Stimulated activated CD4-positive, alpha-beta T cell treated with anti-CD3 and anti-CD28 coated beads, Interleukin-1b, Interleukin-23, amount 100 ng/mL, for 48 hours (primary cell): ENCODE measurements at regions not wholly inside any gene's neighbourhood (a gene's known extent, or its start where the extent isn't known, plus 50 kb on each side); places are given as distances from the start of the nearest gene placed in this dataset.

Experiments used
- DNase-seq: peaks from one replicate; pipeline ENCODE4 v3.0.0-alpha.2; 2020

- no peak for DNase-seq
Measured at GRCh38 chr11:92852229-92852628, 117.2 kb upstream of the MTNR1B start.

- DNase-seq: no peak
Measured at GRCh38 chr11:92852946-92853345, 116.5 kb upstream of the MTNR1B start.

- DNase-seq: no peak
Measured at GRCh38 chr11:92854162-92854561, 115.3 kb upstream of the MTNR1B start.

- DNase-seq: no peak
Measured at GRCh38 chr11:92854952-92855351, 114.5 kb upstream of the MTNR1B start.

- no peak for DNase-seq
Measured at GRCh38 chr11:92855607-92856405, 113.6 kb upstream of the MTNR1B start.

- DNase-seq: no peak
Measured at GRCh38 chr11:92857407-92857806, 112.0 kb upstream of the MTNR1B start.

- DNase-seq: no peak
Measured at GRCh38 chr11:92859156-92859690, 110.2 kb upstream of the MTNR1B start.

GRCh38 chr11:92861634-92862033 lies 107.8 kb upstream of the MTNR1B start:
- no peak for DNase-seq

- no peak for DNase-seq
Measured at GRCh38 chr11:92865352-92865751, 104.1 kb upstream of the MTNR1B start.

GRCh38 chr11:92866679-92867282 lies 102.7 kb upstream of the MTNR1B start:
- no peak for DNase-seq

- DNase-seq: no peak
Measured at GRCh38 chr11:92867913-92868619, 101.4 kb upstream of the MTNR1B start.

- no peak for DNase-seq
Measured at GRCh38 chr11:92869716-92870115, 99.7 kb upstream of the MTNR1B start.

- DNase-seq: no peak
Measured at GRCh38 chr11:92870196-92870832, 99.1 kb upstream of the MTNR1B start.

GRCh38 chr11:92873551-92873950 lies 95.9 kb upstream of the MTNR1B start:
- no peak for DNase-seq

- no peak for DNase-seq
Measured at GRCh38 chr11:92875473-92875872, 94.0 kb upstream of the MTNR1B start.

- DNase-seq: no peak
Measured at GRCh38 chr11:92879086-92879485, 90.4 kb upstream of the MTNR1B start.

- no peak for DNase-seq
Measured at GRCh38 chr11:92880381-92880780, 89.1 kb upstream of the MTNR1B start.

- DNase-seq: no peak
Measured at GRCh38 chr11:92881940-92882450, 87.5 kb upstream of the MTNR1B start.

GRCh38 chr11:92882828-92883611 lies 86.4 kb upstream of the MTNR1B start:
- DNase-seq: no peak

- DNase-seq: no peak
Measured at GRCh38 chr11:92885600-92885999, 83.9 kb upstream of the MTNR1B start.

- DNase-seq: peak; percentile 10
Measured at GRCh38 chr11:92886243-92886905, 83.1 kb upstream of the MTNR1B start.

- no peak for DNase-seq
Measured at GRCh38 chr11:92888696-92889095, 80.8 kb upstream of the MTNR1B start.
